ENCODE measurements at regions not wholly inside any gene's neighbourhood (a gene's known extent, or its start where the extent isn't known, plus 50 kb on each side); places are given as distances from the start of the nearest gene placed in this dataset.

DNA sequence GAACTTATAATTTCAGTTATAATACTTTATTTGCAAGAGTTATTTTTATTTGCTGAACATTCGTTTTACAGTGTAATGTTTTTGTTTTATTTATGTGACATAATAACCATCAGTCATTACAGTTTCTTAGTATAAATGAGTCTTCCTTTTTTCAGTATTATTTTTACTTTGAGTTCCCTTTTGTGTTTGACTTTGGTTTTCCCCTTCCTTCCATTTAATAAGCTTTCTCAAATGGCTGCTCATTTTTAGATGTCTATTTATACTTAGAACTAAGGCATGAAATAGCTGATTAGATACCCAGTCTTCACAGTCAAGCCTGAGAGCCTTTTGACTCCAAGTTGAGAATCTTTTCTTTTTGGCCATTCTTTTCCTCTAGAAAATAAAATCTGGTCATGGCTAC is 404.5 kb downstream of the LRFN5 start:
- H3K36me3 Mint-ChIP-seq (ENCODE audit: unreplicated experiment), result peaks cover 4% of the 10 kb centered on the region
- TF ChIP-seq, protein P1, sequence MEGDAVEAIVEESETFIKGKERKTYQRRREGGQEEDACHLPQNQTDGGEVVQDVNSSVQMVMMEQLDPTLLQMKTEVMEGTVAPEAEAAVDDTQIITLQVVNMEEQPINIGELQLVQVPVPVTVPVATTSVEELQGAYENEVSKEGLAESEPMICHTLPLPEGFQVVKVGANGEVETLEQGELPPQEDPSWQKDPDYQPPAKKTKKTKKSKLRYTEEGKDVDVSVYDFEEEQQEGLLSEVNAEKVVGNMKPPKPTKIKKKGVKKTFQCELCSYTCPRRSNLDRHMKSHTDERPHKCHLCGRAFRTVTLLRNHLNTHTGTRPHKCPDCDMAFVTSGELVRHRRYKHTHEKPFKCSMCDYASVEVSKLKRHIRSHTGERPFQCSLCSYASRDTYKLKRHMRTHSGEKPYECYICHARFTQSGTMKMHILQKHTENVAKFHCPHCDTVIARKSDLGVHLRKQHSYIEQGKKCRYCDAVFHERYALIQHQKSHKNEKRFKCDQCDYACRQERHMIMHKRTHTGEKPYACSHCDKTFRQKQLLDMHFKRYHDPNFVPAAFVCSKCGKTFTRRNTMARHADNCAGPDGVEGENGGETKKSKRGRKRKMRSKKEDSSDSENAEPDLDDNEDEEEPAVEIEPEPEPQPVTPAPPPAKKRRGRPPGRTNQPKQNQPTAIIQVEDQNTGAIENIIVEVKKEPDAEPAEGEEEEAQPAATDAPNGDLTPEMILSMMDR (IDR thresholded peaks at IDR 0.05; ENCODE audit: partially characterized antibody, unreplicated experiment), result no peak
- peaks cover 2% of the 10 kb centered on the region for H3K9me3 Mint-ChIP-seq (ENCODE audit: unreplicated experiment)
- H3K27me3 Mint-ChIP-seq (ENCODE audit: unreplicated experiment), result peaks cover 3% of the 10 kb centered on the region
- no peak for DNase-seq
- H3K4me3 Mint-ChIP-seq (ENCODE audit: unreplicated experiment), result no peak overlapping the region
- H3K4me1 Mint-ChIP-seq (ENCODE audit: low read depth, unreplicated experiment), result peaks cover 7% of the 10 kb centered on the region
- no peak overlapping the region for H3K27ac Mint-ChIP-seq (ENCODE audit: unreplicated experiment)

DNA sequence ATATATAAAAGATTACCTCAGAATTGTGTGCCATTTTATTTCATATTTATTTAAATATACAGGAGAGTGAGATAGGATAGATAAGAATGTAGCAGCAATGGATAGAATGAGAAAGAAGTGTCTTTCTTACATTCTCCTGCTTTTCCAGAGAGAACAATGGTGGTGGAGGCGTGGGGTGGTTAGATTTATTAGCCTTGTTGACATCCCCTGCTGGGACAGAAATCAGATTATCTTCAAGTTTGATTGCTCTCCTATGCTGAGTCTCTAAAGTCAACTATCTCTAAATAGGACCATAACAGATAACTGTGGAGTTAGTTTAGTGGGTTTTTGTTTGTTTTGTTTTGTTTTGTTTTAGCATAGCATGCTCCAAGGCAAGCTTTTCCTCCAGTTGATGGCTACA is 397.6 kb downstream of the LRFN5 start:
- no peaks in the 10 kb centered on the region for H3K36me3 Mint-ChIP-seq (ENCODE audit: unreplicated experiment)
- H3K4me3 Mint-ChIP-seq (ENCODE audit: unreplicated experiment), result no peak overlapping the region
- no peak for DNase-seq
- no peaks in the 10 kb centered on the region for H3K9me3 Mint-ChIP-seq (ENCODE audit: unreplicated experiment)
- H3K27ac Mint-ChIP-seq (ENCODE audit: unreplicated experiment), result no peak overlapping the region
- no peaks in the 10 kb centered on the region for H3K4me1 Mint-ChIP-seq (ENCODE audit: low read depth, unreplicated experiment)
- no peaks in the 10 kb centered on the region for H3K27me3 Mint-ChIP-seq (ENCODE audit: unreplicated experiment)
- TF ChIP-seq, protein P1 (IDR thresholded peaks at IDR 0.05; ENCODE audit: partially characterized antibody, unreplicated experiment), result no peak

DNA sequence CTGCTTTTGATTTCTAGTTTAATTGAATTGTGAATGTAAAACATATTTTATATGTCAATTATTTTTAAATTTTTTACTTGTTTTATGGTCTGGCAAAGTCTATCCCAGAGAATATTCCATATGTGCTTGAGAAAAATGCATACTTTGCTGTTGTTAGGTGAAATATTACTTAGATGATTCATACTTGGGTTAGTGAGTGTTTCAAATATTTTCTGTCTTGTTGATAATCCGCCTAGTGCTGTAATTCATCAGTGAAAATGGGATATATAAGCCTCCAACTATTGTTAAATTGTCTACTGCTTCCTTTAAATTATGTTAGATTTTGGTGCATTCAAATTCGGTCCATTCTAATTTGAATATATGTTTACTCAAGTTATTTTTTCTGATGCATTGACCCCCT is 395.5 kb downstream of the LRFN5 start:
- Mint-ChIP-seq H3K27ac (ENCODE audit: unreplicated experiment) (no peak overlapping the region), H3K27me3 (ENCODE audit: unreplicated experiment) (no peaks in the 10 kb centered on the region)

DNA sequence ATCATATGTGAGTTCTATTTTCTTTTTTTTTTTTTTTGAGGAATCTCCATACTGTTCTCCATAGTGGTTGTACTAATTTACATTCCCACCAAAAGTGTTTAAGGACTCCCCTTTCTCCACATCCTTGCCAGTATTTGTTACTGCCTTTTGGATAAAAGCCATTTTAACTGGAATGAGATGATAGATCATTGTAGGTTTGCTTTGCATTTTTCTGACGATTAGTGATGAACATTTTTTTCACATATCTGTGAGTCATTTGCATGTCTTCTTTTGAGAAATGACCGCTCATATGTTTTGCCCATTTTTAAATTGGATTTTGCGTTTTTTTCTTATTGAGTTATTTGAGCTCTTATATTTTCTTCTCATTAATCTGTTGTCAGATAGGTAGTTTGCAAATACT is 394.8 kb downstream of the LRFN5 start:
- TF ChIP-seq, protein P1 (IDR thresholded peaks at IDR 0.05; ENCODE audit: partially characterized antibody, unreplicated experiment), result no peak
- H3K4me1 Mint-ChIP-seq (ENCODE audit: low read depth, unreplicated experiment), result no peaks in the 10 kb centered on the region
- H3K4me3 Mint-ChIP-seq (ENCODE audit: unreplicated experiment), result no peak overlapping the region
- no peaks in the 10 kb centered on the region for H3K9me3 Mint-ChIP-seq (ENCODE audit: unreplicated experiment)
- H3K27me3 Mint-ChIP-seq (ENCODE audit: unreplicated experiment), result no peaks in the 10 kb centered on the region
- H3K27ac Mint-ChIP-seq (ENCODE audit: unreplicated experiment), result no peak overlapping the region
- H3K36me3 Mint-ChIP-seq (ENCODE audit: unreplicated experiment), result no peaks in the 10 kb centered on the region
- no peak for DNase-seq

More for the DNA sequence above, 395.5 kb downstream of the LRFN5 start:
- H3K9me3 Mint-ChIP-seq (ENCODE audit: unreplicated experiment), result no peaks in the 10 kb centered on the region
- no peak for DNase-seq
- no peak overlapping the region for H3K4me3 Mint-ChIP-seq (ENCODE audit: unreplicated experiment)
- TF ChIP-seq, protein P1 (IDR thresholded peaks at IDR 0.05; ENCODE audit: partially characterized antibody, unreplicated experiment), result no peak
- H3K36me3 Mint-ChIP-seq (ENCODE audit: unreplicated experiment), result no peaks in the 10 kb centered on the region
- no peaks in the 10 kb centered on the region for H3K4me1 Mint-ChIP-seq (ENCODE audit: low read depth, unreplicated experiment)

DNA sequence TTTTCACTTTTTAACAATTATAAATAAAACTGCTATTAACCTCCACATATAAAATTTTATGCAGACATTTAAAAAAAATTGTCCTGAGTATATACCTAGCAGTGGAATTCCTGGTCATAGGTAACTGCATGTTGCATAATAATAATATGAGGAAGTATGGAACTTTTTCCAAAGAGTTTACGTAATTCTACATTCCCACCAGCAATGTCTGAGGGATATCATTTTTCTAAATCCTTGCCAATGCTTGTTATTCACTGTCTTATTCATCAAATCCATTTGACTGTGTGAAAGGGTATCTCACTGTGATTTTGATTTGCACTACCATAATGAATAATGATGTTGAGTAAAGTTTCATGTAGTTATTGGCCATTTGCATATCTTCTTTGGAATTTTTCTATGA is 393.8 kb downstream of the LRFN5 start:
- no peak for DNase-seq
- Mint-ChIP-seq H3K27ac (ENCODE audit: unreplicated experiment) (no peak overlapping the region), H3K27me3 (ENCODE audit: unreplicated experiment) (no peaks in the 10 kb centered on the region), H3K9me3 (ENCODE audit: unreplicated experiment) (no peaks in the 10 kb centered on the region), H3K4me1 (ENCODE audit: low read depth, unreplicated experiment) (no peaks in the 10 kb centered on the region), H3K36me3 (ENCODE audit: unreplicated experiment) (no peaks in the 10 kb centered on the region), H3K4me3 (ENCODE audit: unreplicated experiment) (no peak overlapping the region)
- TF ChIP-seq, protein P1 (IDR thresholded peaks at IDR 0.05; ENCODE audit: partially characterized antibody, unreplicated experiment), result no peak
